Endothelial cell of umbilical vein (primary cell): ENCODE measurements at regions not wholly inside any gene's neighbourhood (a gene's known extent, or its start where the extent isn't known, plus 50 kb on each side); places are given as distances from the start of the nearest gene placed in this dataset.

Source experiments
- BruUV-seq: library from RNA; stranded (reverse); fragments of 400-500 nt; replicated peaks from 2 replicates; lab custom pipeline; 2021; lab: Mats Ljungman, UMichigan
- CTCF ChIA-PET: fragments of 300-600, 350-600 bp; sonication (Branson Sonifier 250); formaldehyde crosslinking; loops from one replicate; lab custom pipeline; 2021; ENCODE audit warnings: antibody characterized with exemption, inconsistent platforms; lab: Charles Lee
- POLR2A ChIA-PET: fragments of 300-600, 350-600 bp; sonication (Branson Sonifier 250); formaldehyde crosslinking; loops from one replicate; lab custom pipeline; 2021; ENCODE audit warnings: antibody characterized with exemption, inconsistent platforms; lab: Charles Lee
- DNase-seq: peaks from one replicate; pipeline ENCODE4 v3.0.0-alpha.2; 2011; ENCODE audit warnings: low read depth, low spot score
- FAIRE-seq: peaks from 2 replicates; lab custom pipeline; 2011; peaks lifted over from hg19 to GRCh38; lab: Jason Lieb, UNC
- H2AFZ ChIP-seq: 2 replicates; pipeline ENCODE4 v1.6.0; 2012; ENCODE audit warnings: low read depth, low read length, control low read depth, inconsistent platforms
- H3K27ac ChIP-seq: 2 replicates; pipeline ENCODE4 v1.5.1; 2011; ENCODE audit warnings: low read depth, mild to moderate bottlenecking, control low read depth, low read length, moderate library complexity; ENCODE audit not compliant: insufficient read depth
- H3K27me3 ChIP-seq, 2 experiments: 2 replicates each; pipeline versions ENCODE4 v1.6.0 to v1.6.1; 2011; ENCODE audit warnings: low read length in 2 of 2, mixed read lengths in 1 of 2; ENCODE audit not compliant: control insufficient read depth in 2 of 2, insufficient read depth in 2 of 2
- H3K36me3 ChIP-seq, 2 experiments: 2 replicates in 1 of 2; 3 replicates in 1 of 2; pipeline ENCODE4 v1.5.1; 2011; ENCODE audit warnings: low read length in 2 of 2, mild to moderate bottlenecking in 1 of 2, moderate library complexity in 1 of 2; ENCODE audit not compliant: control insufficient read depth in 2 of 2, insufficient read depth in 2 of 2; ENCODE audit errors: extremely low read depth in 1 of 2
- H3K4me1 ChIP-seq: 3 replicates; pipeline ENCODE4 v1.5.1; 2011; ENCODE audit warnings: mild to moderate bottlenecking, low read length; ENCODE audit not compliant: control insufficient read depth, insufficient read depth; ENCODE audit errors: extremely low read depth
- H3K4me2 ChIP-seq: 2 replicates; pipeline ENCODE4 v1.6.1; 2011; ENCODE audit warnings: low read length, control low read depth, mixed read lengths; ENCODE audit not compliant: insufficient read depth
- H3K4me3 ChIP-seq, 3 experiments: fragments of 200-600 bp in 1 of 3; sonication (generic), shearing (Covaris generic) in 1 of 3; replicated peaks in 1 of 3; 2 replicates each; pipeline ENCODE4 v1.5.1; 2011 to 2016; ENCODE audit warnings: control low read depth in 3 of 3, low read length in 3 of 3, mild to moderate bottlenecking in 2 of 3, inconsistent platforms in 1 of 3, low read depth in 1 of 3, moderate library complexity in 1 of 3; ENCODE audit not compliant: insufficient read depth in 1 of 3
- H3K79me2 ChIP-seq: 2 replicates; pipeline ENCODE4 v1.6.0; 2012; ENCODE audit warnings: low read length, inconsistent platforms; ENCODE audit not compliant: control insufficient read depth, insufficient read depth
- H3K9ac ChIP-seq: replicated peaks from 2 replicates; pipeline ENCODE3; 2011; ENCODE audit warnings: low read length, control low read depth; ENCODE audit not compliant: insufficient read depth; ENCODE audit errors: extremely low read depth
- H3K9me1 ChIP-seq: replicated peaks from 3 replicates; pipeline ENCODE4 v1.6.0; 2011; ENCODE audit warnings: mild to moderate bottlenecking, low read length; ENCODE audit not compliant: control insufficient read depth, insufficient read depth; ENCODE audit errors: extremely low read depth
- H3K9me3 ChIP-seq: replicated peaks from 2 replicates; pipeline ENCODE4 v1.5.1; 2012; ENCODE audit warnings: low read length, inconsistent platforms; ENCODE audit not compliant: control insufficient read depth, insufficient read depth
- H4K20me1 ChIP-seq: replicated peaks from 2 replicates; pipeline ENCODE3; 2011; ENCODE audit warnings: mild to moderate bottlenecking, low read length; ENCODE audit not compliant: control insufficient read depth, insufficient read depth; ENCODE audit errors: extremely low read depth
- CTCF ChIP-seq, 2 donors: IDR thresholded peaks; 1 replicate in 1 of 2; 2 replicates in 1 of 2; pipeline ENCODE4 v1.5.1; 2011; ENCODE audit warnings: low read length in 2 of 2, mild to moderate bottlenecking in 2 of 2, moderate library complexity in 2 of 2, control low read depth in 1 of 2, inconsistent platforms in 1 of 2, low read depth in 1 of 2; ENCODE audit not compliant: insufficient read depth in 1 of 2; ENCODE audit errors: extremely low read depth in 1 of 2
- EZH2 ChIP-seq: IDR thresholded peaks from 2 replicates; pipeline ENCODE4 v1.6.1; 2012; ENCODE audit warnings: borderline replicate concordance, low read depth, mild to moderate bottlenecking, moderate library complexity, low read length, inconsistent platforms; ENCODE audit not compliant: severe bottlenecking
- FOS ChIP-seq: IDR thresholded peaks from 2 replicates; pipeline ENCODE4 v1.6.1; 2011; ENCODE audit warnings: mild to moderate bottlenecking, low read length, moderate library complexity, borderline replicate concordance; ENCODE audit not compliant: insufficient read depth
- GATA2 ChIP-seq: IDR thresholded peaks from 2 replicates; pipeline ENCODE4 v1.7.0; 2011; ENCODE audit warnings: low read depth, mild to moderate bottlenecking, moderate library complexity, mixed read lengths, low read length; ENCODE audit not compliant: insufficient read length, insufficient read depth
- JUN ChIP-seq: IDR thresholded peaks from 2 replicates; pipeline ENCODE4 v1.6.1; 2011; ENCODE audit warnings: borderline replicate concordance, low read depth; ENCODE audit not compliant: insufficient read length, insufficient read depth
- MYC ChIP-seq: IDR thresholded peaks from one replicate; pipeline ENCODE4 v1.6.1; 2011; ENCODE audit warnings: mild to moderate bottlenecking, low read depth, low read length
- POLR2A ChIP-seq: IDR thresholded peaks from 2 replicates; pipeline ENCODE4 v1.6.1; 2012; ENCODE audit warnings: low read depth, mild to moderate bottlenecking, control low read depth, low read length
- POLR2AphosphoS5 ChIP-seq: IDR thresholded peaks from 2 replicates; pipeline ENCODE4 v1.6.1; 2012; ENCODE audit warnings: low read depth, mild to moderate bottlenecking, control low read depth, low read length, moderate library complexity; ENCODE audit not compliant: insufficient read depth
- dilution Hi-C: fragments of 300-500 bp; cut with MboI; formaldehyde crosslinking; loops from one replicate; pipeline ENCODE4 v1.15.0; 2019; ENCODE audit warnings: low sequenced_read_pairs; ENCODE audit not compliant: extremely low pct_ligation_motif_present
- intact Hi-C: fragments of 100-400 bp; cut with micrococcal nuclease; formaldehyde crosslinking; loops from one replicate; pipeline ENCODE4 v1.10.0; 2022
- TF ChIP-seq, protein P1 (sequence below): IDR thresholded peaks from 2 replicates; pipeline ENCODE4 v1.6.1; 2011; ENCODE audit not compliant: insufficient read depth, insufficient read length

DNA sequence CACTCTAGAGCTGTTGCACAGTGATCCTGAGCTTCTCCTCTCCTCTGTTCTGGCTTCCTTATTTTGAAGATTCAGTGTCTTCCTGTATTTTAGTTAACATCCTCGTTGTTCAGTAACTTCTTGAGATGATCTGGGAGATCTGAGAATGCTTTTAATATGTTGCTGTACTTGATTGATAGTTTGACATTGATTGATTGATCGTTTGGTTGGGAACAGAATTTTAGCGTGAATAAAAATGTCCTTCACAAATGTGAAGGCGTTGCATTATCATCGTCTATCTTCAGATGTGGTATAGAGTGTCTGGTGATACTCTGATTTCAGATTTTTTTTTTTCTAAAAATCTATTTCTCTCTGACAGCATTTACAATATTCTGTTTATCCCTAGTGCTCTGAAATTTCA is 80.1 kb upstream of the KLF12 start:
- H3K27me3 ChIP-seq: no peaks in the 10 kb centered on the region
- H3K9ac ChIP-seq: no peak overlapping the region
- no peaks in the 10 kb centered on the region for H4K20me1 ChIP-seq
- H3K4me3 ChIP-seq: no peak overlapping the region
- POLR2A ChIA-PET: no interaction called here
- FAIRE-seq (no peak), DNase-seq (no peak)
- H3K9me1 ChIP-seq: no peaks in the 10 kb centered on the region
- dilution Hi-C loops: no loop called here
- CTCF ChIA-PET: no interaction called here
- H3K79me2 ChIP-seq: no peaks in the 10 kb centered on the region
- H3K4me2 ChIP-seq: no peak overlapping the region
- intact Hi-C loops: no loop called here
- H3K9me3 ChIP-seq: no peaks in the 10 kb centered on the region
- no peaks in the 10 kb centered on the region for H3K36me3 ChIP-seq
- H3K27ac ChIP-seq: no peak overlapping the region
- TF ChIP-seq, protein P1, sequence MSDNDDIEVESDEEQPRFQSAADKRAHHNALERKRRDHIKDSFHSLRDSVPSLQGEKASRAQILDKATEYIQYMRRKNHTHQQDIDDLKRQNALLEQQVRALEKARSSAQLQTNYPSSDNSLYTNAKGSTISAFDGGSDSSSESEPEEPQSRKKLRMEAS: no peak
- TF ChIP-seq EZH2 (no peak), FOS (no peak), CTCF (IDR thresholded peaks at IDR 0.05; ENCODE audit: extremely low read depth in 1 of 2, insufficient read depth in 1 of 2, low read depth in 1 of 2, low read length in 2 of 2) (no peak), POLR2AphosphoS5 (no peak), POLR2A (no peak), MYC (no peak), GATA2 (no peak), JUN (no peak)
- BruUV-seq: no TSS peak
- H3K4me1 ChIP-seq: no peaks in the 10 kb centered on the region
- no peak overlapping the region for H2AFZ ChIP-seq
